Parathyroid adenoma (tissue), 2 donors: ENCODE measurements at regions not wholly inside any gene's neighbourhood (a gene's known extent, or its start where the extent isn't known, plus 50 kb on each side); places are given as distances from the start of the nearest gene placed in this dataset.

Source experiments
- H2AFZ ChIP-seq: fragments of 300-600 bp; sonication (generic); one replicate; pipeline ENCODE4 v1.7.0; 2017; ENCODE audit warnings: antibody characterized with exemption, mild to moderate bottlenecking
- H3K27ac ChIP-seq: fragments of 300-600 bp; sonication (generic); one replicate; pipeline ENCODE4 v1.7.0; 2017
- H3K27me3 ChIP-seq: fragments of 300-600 bp; sonication (generic); one replicate; pipeline ENCODE4 v1.7.0; 2017; ENCODE audit warnings: low read length; ENCODE audit not compliant: control insufficient read depth, insufficient read depth
- H3K36me3 ChIP-seq: fragments of 300-600 bp; sonication (generic); one replicate; pipeline ENCODE4 v1.7.0; 2017; ENCODE audit warnings: low read length; ENCODE audit not compliant: control insufficient read depth, insufficient read depth
- H3K4me1 ChIP-seq: fragments of 300-600 bp; sonication (generic); one replicate; pipeline ENCODE4 v1.7.0; 2017; ENCODE audit warnings: control low read depth
- H3K4me2 ChIP-seq: fragments of 300-600 bp; sonication (generic); one replicate; pipeline ENCODE4 v1.7.0; 2017; ENCODE audit warnings: low read length
- H3K4me3 ChIP-seq: fragments of 300-600 bp; sonication (generic); one replicate; pipeline ENCODE4 v1.7.0; 2017; ENCODE audit warnings: low read depth, low read length
- H3K79me2 ChIP-seq: fragments of 300-600 bp; sonication (generic); one replicate; pipeline ENCODE4 v1.7.0; 2017; ENCODE audit warnings: control low read depth
- H3K9ac ChIP-seq: fragments of 300-600 bp; sonication (generic); one replicate; pipeline ENCODE4 v1.7.0; 2017; ENCODE audit warnings: mild to moderate bottlenecking
- H3K9me3 ChIP-seq: fragments of 300-600 bp; sonication (generic); one replicate; pipeline ENCODE4 v1.7.0; 2017; ENCODE audit warnings: low read length; ENCODE audit not compliant: control insufficient read depth
- TF ChIP-seq, protein P1 (sequence below): fragments of 300-600 bp; sonication (generic); IDR thresholded peaks from one replicate; pipeline ENCODE4 v1.7.0; 2017; ENCODE audit warnings: antibody characterized with exemption, mild to moderate bottlenecking
- donor health status: primary hyperparathyroidism.

DNA sequence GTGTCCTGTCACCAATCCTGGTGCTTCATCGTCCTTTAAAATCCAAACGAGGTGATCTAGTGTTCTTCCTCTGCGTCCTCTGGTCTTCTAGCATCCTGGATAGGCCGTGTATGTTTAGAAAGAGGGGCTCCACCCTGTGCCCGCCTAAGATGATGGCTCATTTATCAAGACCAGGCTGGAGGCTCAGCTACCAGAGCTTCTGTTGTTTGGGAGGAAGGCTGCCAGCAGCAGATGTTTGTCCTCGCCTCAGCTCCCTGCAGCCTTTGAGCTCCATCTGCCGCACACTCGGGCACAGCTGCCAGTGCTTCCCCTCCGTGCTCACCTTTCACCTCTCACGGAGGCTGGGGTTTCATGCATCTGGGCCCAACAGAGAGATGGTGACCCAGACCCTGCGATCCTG lies 954.7 kb upstream of the RBFOX1 start:
- Histone ChIP-seq H3K4me2 (no peak overlapping the region), H3K9me3 (no peaks in the 10 kb centered on the region), H3K4me1 (no peaks in the 10 kb centered on the region), H3K27me3 (no peaks in the 10 kb centered on the region), H3K27ac (no peak overlapping the region), H3K36me3 (no peaks in the 10 kb centered on the region), H3K9ac (no peak overlapping the region), H3K79me2 (no peaks in the 10 kb centered on the region), H3K4me3 (no peak overlapping the region), H2AFZ (no peak overlapping the region)
- TF ChIP-seq, protein P1, sequence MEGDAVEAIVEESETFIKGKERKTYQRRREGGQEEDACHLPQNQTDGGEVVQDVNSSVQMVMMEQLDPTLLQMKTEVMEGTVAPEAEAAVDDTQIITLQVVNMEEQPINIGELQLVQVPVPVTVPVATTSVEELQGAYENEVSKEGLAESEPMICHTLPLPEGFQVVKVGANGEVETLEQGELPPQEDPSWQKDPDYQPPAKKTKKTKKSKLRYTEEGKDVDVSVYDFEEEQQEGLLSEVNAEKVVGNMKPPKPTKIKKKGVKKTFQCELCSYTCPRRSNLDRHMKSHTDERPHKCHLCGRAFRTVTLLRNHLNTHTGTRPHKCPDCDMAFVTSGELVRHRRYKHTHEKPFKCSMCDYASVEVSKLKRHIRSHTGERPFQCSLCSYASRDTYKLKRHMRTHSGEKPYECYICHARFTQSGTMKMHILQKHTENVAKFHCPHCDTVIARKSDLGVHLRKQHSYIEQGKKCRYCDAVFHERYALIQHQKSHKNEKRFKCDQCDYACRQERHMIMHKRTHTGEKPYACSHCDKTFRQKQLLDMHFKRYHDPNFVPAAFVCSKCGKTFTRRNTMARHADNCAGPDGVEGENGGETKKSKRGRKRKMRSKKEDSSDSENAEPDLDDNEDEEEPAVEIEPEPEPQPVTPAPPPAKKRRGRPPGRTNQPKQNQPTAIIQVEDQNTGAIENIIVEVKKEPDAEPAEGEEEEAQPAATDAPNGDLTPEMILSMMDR, result no peak

DNA sequence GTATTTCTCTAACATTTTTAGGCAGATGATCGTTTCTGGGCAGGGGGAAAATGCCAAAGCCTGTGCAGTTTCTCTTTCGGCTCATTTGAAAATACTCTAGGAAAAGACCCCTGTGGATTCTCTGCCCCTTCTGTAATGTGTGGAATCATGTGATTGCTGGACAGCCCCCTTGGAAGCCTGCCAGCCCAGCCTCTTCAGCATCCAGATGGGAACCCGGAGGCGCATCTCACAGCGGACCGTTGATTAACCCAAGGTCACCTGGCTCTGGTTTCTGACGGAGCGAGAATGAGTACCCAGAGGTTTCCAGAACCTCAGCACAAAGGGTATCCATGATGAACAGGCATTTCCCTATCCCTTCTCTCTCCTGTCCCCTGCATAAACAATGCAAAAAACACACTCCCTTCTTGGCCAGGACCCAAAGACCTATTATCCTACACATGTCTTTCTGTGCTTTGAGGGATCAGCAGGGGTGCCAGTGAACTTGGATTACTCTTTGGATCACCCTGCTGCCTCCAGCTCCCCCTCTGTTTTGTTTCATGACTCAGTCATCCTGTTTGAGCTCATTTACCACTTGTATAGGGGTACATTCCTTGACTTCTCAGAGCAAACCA lies 957.1 kb upstream of the RBFOX1 start:
- Histone ChIP-seq H3K4me2 (no peak overlapping the region), H3K9ac (no peak overlapping the region), H3K4me3 (no peak overlapping the region), H3K27ac (no peak overlapping the region), H2AFZ (no peak overlapping the region), H3K27me3 (no peaks in the 10 kb centered on the region), H3K36me3 (no peaks in the 10 kb centered on the region), H3K4me1 (no peaks in the 10 kb centered on the region), H3K9me3 (no peaks in the 10 kb centered on the region), H3K79me2 (no peaks in the 10 kb centered on the region)
- TF ChIP-seq, protein P1, result no peak

DNA sequence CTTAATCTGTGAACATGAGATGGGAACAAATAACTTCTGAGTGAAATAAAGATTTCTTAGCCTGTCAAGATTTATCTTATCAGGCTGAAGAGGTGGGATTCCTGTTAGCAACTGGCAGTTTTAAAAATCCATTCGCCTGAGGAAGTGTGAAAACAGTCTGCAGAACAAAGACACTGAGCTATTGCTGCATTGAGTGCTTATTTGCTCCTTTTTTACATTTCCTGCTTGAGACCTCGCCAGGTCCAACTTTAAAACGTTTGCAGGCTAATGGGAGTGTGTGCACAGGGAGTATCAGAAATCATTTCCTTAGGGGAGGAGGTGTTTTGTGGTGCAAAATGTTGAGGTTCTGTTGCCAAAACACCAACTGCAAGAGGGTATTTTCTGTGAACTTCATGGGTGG lies 957.8 kb upstream of the RBFOX1 start:
- H2AFZ ChIP-seq, result no peak overlapping the region
- H3K4me3 ChIP-seq, result no peak overlapping the region
- H3K36me3 ChIP-seq, result no peaks in the 10 kb centered on the region
- H3K27me3 ChIP-seq, result no peaks in the 10 kb centered on the region
- no peak overlapping the region for H3K27ac ChIP-seq
- no peaks in the 10 kb centered on the region for H3K79me2 ChIP-seq
- no peak overlapping the region for H3K4me2 ChIP-seq
- TF ChIP-seq, protein P1, result no peak
- H3K9ac ChIP-seq, result no peak overlapping the region
- H3K9me3 ChIP-seq, result no peaks in the 10 kb centered on the region
- H3K4me1 ChIP-seq, result no peaks in the 10 kb centered on the region

DNA sequence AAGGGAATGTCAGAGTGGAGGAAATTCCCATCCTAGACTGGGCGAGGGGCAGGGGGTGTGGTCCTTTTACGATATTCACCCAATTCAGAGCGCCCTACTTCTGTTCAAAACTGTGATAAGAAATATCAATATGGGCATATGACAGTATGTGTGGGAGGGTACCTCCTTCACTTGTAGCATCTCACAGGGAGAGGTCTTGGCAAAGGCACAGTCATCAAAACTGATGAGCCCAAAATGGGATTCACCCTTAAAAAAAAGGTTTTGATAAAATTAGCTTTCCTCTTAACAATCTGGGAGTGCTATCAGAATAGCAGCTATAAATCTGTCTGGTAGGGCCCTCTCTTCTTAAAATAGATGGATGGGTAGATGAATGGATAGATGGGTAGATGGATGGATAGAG lies 967.8 kb upstream of the RBFOX1 start:
- Histone ChIP-seq H3K9ac (no peak overlapping the region), H3K79me2 (no peaks in the 10 kb centered on the region), H3K36me3 (no peaks in the 10 kb centered on the region), H3K4me3 (no peak overlapping the region), H3K27me3 (no peaks in the 10 kb centered on the region), H3K27ac (no peak overlapping the region), H3K4me1 (no peaks in the 10 kb centered on the region), H3K4me2 (no peak overlapping the region), H2AFZ (no peak overlapping the region), H3K9me3 (no peaks in the 10 kb centered on the region)
- TF ChIP-seq, protein P1, result no peak

DNA sequence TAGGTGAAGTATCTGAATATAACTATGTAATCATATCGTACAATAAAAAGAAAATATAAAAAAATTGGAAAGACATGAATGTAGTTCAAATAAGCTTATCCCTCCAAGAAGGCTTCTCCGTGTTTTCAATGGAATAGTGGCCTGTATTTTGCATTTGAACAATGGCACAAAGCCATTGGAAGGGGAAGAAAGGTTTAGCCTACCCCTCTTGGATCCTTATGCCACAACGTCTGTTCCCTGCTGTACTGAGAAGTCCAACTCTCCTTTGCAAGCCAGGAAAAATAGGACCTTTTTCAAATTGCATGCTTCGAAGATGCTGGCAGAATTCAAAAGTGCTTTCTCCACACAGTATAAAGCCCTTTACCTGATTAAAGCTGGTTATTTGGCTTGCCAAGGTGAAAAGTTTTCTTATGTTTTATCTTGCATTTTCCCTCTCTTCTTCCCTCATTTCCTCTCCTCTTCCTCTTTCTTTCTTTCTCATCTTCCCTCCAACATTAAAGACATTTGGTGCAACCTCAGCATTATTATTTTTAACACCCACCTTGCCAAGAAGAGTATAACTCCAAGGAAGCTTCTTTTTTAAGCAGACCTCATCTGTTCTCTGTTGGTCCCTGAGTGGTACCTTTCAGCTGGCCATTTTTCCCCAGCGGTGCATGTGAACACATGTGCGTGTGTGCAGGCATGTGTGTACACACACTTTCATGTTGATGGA lies 968.6 kb upstream of the RBFOX1 start:
- Histone ChIP-seq H2AFZ (no peak overlapping the region), H3K9ac (no peak overlapping the region), H3K4me2 (no peak overlapping the region), H3K27me3 (no peaks in the 10 kb centered on the region), H3K79me2 (no peaks in the 10 kb centered on the region), H3K4me3 (no peak overlapping the region), H3K36me3 (no peaks in the 10 kb centered on the region), H3K9me3 (no peaks in the 10 kb centered on the region), H3K4me1 (no peaks in the 10 kb centered on the region), H3K27ac (no peak overlapping the region)
- TF ChIP-seq, protein P1, result no peak
